OCI-LY3 (cell line): ENCODE measurements at regions not wholly inside any gene's neighbourhood (a gene's known extent, or its start where the extent isn't known, plus 50 kb on each side); places are given as distances from the start of the nearest gene placed in this dataset.

Source experiments
- H2AFZ ChIP-seq: fragments of 200-600, 300-600 bp; shearing (Covaris generic); 2 replicates; pipeline ENCODE4 v1.6.0; 2014; ENCODE audit warnings: antibody characterized with exemption, low read depth, low read length
- H3K27ac ChIP-seq: fragments of 200-600, 300-600 bp; sonication (generic); 2 replicates; pipeline ENCODE4 v1.5.1; 2014; ENCODE audit warnings: mild to moderate bottlenecking, low read length, moderate library complexity, mixed read lengths
- H3K27me3 ChIP-seq: fragments of 200-600, 300-600 bp; sonication (generic); 2 replicates; pipeline ENCODE4 v1.6.1; 2014; ENCODE audit warnings: low read depth, low read length, mixed read lengths
- H3K36me3 ChIP-seq: fragments of 200-600, 300-600 bp; sonication (generic); replicated peaks from 2 replicates; pipeline ENCODE3; 2014; ENCODE audit warnings: low read depth, low read length, mixed read lengths
- H3K4me1 ChIP-seq: fragments of 300-600, 200-600 bp; sonication (generic); 2 replicates; pipeline ENCODE4 v1.6.1; 2014; ENCODE audit warnings: low read length, mixed read lengths
- H3K4me2 ChIP-seq: fragments of 200-600, 300-600 bp; sonication (generic); 2 replicates; pipeline ENCODE4 v1.6.1; 2014; ENCODE audit warnings: low read length, mixed read lengths
- H3K4me3 ChIP-seq: fragments of 300-600, 200-600 bp; sonication (generic); 2 replicates; pipeline ENCODE4 v1.5.1; 2014; ENCODE audit warnings: antibody characterized with exemption, mild to moderate bottlenecking, low read length, moderate library complexity
- H3K79me2 ChIP-seq: fragments of 300-600, 200-600 bp; shearing (Covaris generic); 2 replicates; pipeline ENCODE4 v1.6.1; 2014; ENCODE audit warnings: mild to moderate bottlenecking, low read length, mixed read lengths
- H3K9ac ChIP-seq: fragments of 300-600, 200-600 bp; shearing (Covaris generic); 2 replicates; pipeline ENCODE4 v1.6.0; 2014; ENCODE audit warnings: mild to moderate bottlenecking, low read length, moderate library complexity
- H3K9me3 ChIP-seq: fragments of 200-600, 300-600 bp; shearing (Covaris generic); 2 replicates; pipeline ENCODE4 v1.6.1; 2014; ENCODE audit warnings: low read length, mixed read lengths; ENCODE audit not compliant: insufficient read depth
- H4K20me1 ChIP-seq: fragments of 200-600, 300-600 bp; sonication (generic); 2 replicates; pipeline ENCODE4 v1.6.1; 2016; ENCODE audit warnings: low read length, mixed read lengths; ENCODE audit not compliant: insufficient read depth
- CTCF ChIP-seq: fragments of 200-600, 300-600 bp; sonication (generic); IDR thresholded peaks from 2 replicates; pipeline ENCODE4 v1.5.1; 2014; ENCODE audit warnings: antibody characterized with exemption, low read length, low read depth
- EZH2phosphoT487 ChIP-seq: fragments of 200-600 bp; shearing (Covaris generic); IDR thresholded peaks from 2 replicates; pipeline ENCODE4 v1.6.1; 2018; ENCODE audit warnings: antibody characterized with exemption, mixed run types, low read depth

DNA sequence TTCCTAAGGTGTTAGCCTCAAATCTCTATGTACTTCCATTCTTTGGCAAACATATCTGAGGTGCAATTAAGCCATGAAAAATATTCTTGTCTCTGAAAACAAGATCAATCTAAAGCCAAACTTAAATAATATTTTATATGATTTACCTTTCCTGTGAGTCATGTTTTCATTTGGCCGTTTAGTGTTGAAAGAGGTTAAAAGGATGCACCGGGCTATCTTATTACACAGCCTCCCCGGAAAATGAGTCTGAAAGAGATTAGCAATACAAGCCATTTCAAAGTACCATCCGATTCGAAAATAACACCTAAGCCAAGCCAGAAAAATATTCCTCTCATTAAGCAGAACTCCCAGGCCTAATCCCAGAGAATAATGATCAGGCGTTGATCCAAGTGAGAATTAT, 161.5 kb upstream of the EPHA5 start:
- Histone ChIP-seq H4K20me1 (no peaks in the 10 kb centered on the region), H3K4me2 (no peak overlapping the region), H3K4me3 (no peak overlapping the region), H3K79me2 (no peaks in the 10 kb centered on the region), H3K27me3 (no peaks in the 10 kb centered on the region), H3K4me1 (no peaks in the 10 kb centered on the region), H3K36me3 (no peaks in the 10 kb centered on the region), H3K9me3 (no peaks in the 10 kb centered on the region), H2AFZ (no peak overlapping the region), H3K9ac (no peak overlapping the region), H3K27ac (no peak overlapping the region)
- TF ChIP-seq CTCF (no peak), EZH2phosphoT487 (no peak)

GRCh38 chr4:65825116-65825753, 154.9 kb upstream of the EPHA5 start:
- TF ChIP-seq CTCF (no peak), EZH2phosphoT487 (no peak)
- Histone ChIP-seq H3K36me3 (no peaks in the 10 kb centered on the region), H3K4me2 (no peak overlapping the region)

DNA sequence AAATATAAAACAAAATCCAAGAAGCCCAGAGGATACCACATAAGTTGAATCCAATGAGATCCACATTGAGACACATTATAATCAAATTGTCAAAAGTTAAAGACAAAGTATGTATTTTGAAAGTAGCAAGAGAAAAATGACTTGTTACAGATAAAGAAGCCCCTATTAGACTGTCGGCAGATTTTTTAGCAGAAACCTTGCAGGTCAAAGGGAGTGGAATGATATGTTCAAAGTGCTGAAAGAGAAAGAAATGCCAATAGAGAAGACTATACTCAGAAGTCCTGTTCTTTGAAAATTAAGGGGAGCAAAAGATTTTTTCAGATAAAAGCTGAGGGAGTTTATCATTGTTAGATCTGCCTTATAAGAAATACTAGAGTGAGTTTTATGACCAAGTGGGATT, 148.9 kb upstream of the EPHA5 start:
- no peaks in the 10 kb centered on the region for H3K4me1 ChIP-seq
- H3K27ac ChIP-seq = no peak overlapping the region
- H3K9me3 ChIP-seq = no peaks in the 10 kb centered on the region
- no peak overlapping the region for H3K4me3 ChIP-seq
- H2AFZ ChIP-seq = no peak overlapping the region
- no peak overlapping the region for H3K4me2 ChIP-seq
- TF ChIP-seq CTCF (no peak), EZH2phosphoT487 (no peak)
- no peaks in the 10 kb centered on the region for H3K27me3 ChIP-seq
- H3K9ac ChIP-seq = no peak overlapping the region
- H3K79me2 ChIP-seq = no peaks in the 10 kb centered on the region
- no peaks in the 10 kb centered on the region for H3K36me3 ChIP-seq
- no peaks in the 10 kb centered on the region for H4K20me1 ChIP-seq

More at GRCh38 chr4:65825116-65825753, 154.9 kb upstream of the EPHA5 start:
- H3K9me3 ChIP-seq = no peaks in the 10 kb centered on the region
- H3K9ac ChIP-seq = no peak overlapping the region
- H3K4me1 ChIP-seq = no peaks in the 10 kb centered on the region
- H3K27me3 ChIP-seq = no peaks in the 10 kb centered on the region
- no peaks in the 10 kb centered on the region for H3K79me2 ChIP-seq
- H3K4me3 ChIP-seq = no peak overlapping the region
- H3K27ac ChIP-seq = no peak overlapping the region
- no peaks in the 10 kb centered on the region for H4K20me1 ChIP-seq
- H2AFZ ChIP-seq = no peak overlapping the region

DNA sequence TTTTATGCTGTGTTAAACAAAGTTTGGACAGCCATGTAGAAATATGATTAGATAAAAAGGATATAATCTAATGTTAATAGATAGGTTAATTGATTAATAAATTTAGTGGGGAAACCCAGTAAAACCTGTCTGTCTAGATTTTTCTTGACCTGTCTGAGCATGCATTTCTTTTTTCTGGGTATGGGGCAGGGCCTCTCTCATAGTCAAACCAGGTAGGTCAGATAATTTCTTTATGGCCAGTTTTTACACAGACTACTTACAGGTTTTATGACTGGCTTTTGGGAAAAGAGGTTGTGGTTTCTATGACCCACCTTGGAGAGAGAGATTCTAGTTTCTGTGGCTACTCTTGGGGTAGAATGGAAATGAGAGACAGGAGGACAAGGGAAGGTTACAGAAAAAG, 135.6 kb upstream of the EPHA5 start:
- no peaks in the 10 kb centered on the region for H4K20me1 ChIP-seq
- no peak overlapping the region for H2AFZ ChIP-seq
- H3K27ac ChIP-seq = no peak overlapping the region
- H3K36me3 ChIP-seq = no peaks in the 10 kb centered on the region
- H3K4me1 ChIP-seq = no peaks in the 10 kb centered on the region
- H3K4me2 ChIP-seq = no peak overlapping the region
- TF ChIP-seq EZH2phosphoT487 = no peak
- no peaks in the 10 kb centered on the region for H3K9me3 ChIP-seq
- H3K27me3 ChIP-seq = no peaks in the 10 kb centered on the region
- H3K9ac ChIP-seq = no peak overlapping the region
- H3K79me2 ChIP-seq = no peaks in the 10 kb centered on the region
- H3K4me3 ChIP-seq = no peak overlapping the region
